T-helper 22 cell (primary cell): ENCODE measurements at regions not wholly inside any gene's neighbourhood (a gene's known extent, or its start where the extent isn't known, plus 50 kb on each side); places are given as distances from the start of the nearest gene placed in this dataset.
"Not testable (repeated sequence)": the region's sequence is repeated elsewhere in the genome, so short reads cannot be mapped to it uniquely, and the experiment has no call there.

Source experiments
- DNase-seq: peaks from one replicate; pipeline ENCODE4 v3.0.0-alpha.2; 2020; ENCODE audit warnings: low read depth

- DNase-seq: no peak
Measured at GRCh38 chr4:18442957-18443356, 421.4 kb upstream of the LCORL start.

- DNase-seq: no peak
Measured at GRCh38 chr4:18441676-18442075, 420.1 kb upstream of the LCORL start.

GRCh38 chr4:18441203-18441590 lies 419.6 kb upstream of the LCORL start:
- no peak for DNase-seq

GRCh38 chr4:18440527-18441202 lies 419.1 kb upstream of the LCORL start:
- no peak for DNase-seq

- DNase-seq: no peak
Measured at GRCh38 chr4:18439311-18439710, 417.8 kb upstream of the LCORL start.

GRCh38 chr4:18435781-18436180 lies 414.2 kb upstream of the LCORL start:
- DNase-seq: no peak

- DNase-seq: no peak
Measured at GRCh38 chr4:18422685-18423084, 401.1 kb upstream of the LCORL start.

GRCh38 chr4:18421519-18421918 lies 400.0 kb upstream of the LCORL start:
- DNase-seq: no peak

GRCh38 chr4:18419780-18420179 lies 398.2 kb upstream of the LCORL start:
- DNase-seq: no peak

- DNase-seq: not testable (repeated sequence)
Measured at GRCh38 chr4:18418195-18418898, 396.8 kb upstream of the LCORL start.

- DNase-seq: not testable (repeated sequence)
Measured at GRCh38 chr4:18417651-18418050, 396.1 kb upstream of the LCORL start.

- DNase-seq: no peak
Measured at GRCh38 chr4:18406264-18406663, 384.7 kb upstream of the LCORL start.

- no peak for DNase-seq
Measured at GRCh38 chr4:18405054-18405453, 383.5 kb upstream of the LCORL start.

- no peak for DNase-seq
Measured at GRCh38 chr4:18404642-18405041, 383.1 kb upstream of the LCORL start.

GRCh38 chr4:18403327-18403726 lies 381.8 kb upstream of the LCORL start:
- DNase-seq: no peak

GRCh38 chr4:18401868-18402267 lies 380.3 kb upstream of the LCORL start:
- no peak for DNase-seq

- DNase-seq: no peak
Measured at GRCh38 chr4:18401425-18401824, 379.9 kb upstream of the LCORL start.

- DNase-seq: no peak
Measured at GRCh38 chr4:18398661-18399060, 377.1 kb upstream of the LCORL start.

- DNase-seq: no peak
Measured at GRCh38 chr4:18397681-18398390, 376.3 kb upstream of the LCORL start.

- no peak for DNase-seq
Measured at GRCh38 chr4:18394656-18395055, 373.1 kb upstream of the LCORL start.

GRCh38 chr4:18391354-18391728 lies 369.8 kb upstream of the LCORL start:
- DNase-seq: no peak

- DNase-seq: no peak
Measured at GRCh38 chr4:18390655-18391353, 369.2 kb upstream of the LCORL start.

- DNase-seq: no peak
Measured at GRCh38 chr4:18389115-18389514, 367.6 kb upstream of the LCORL start.
